Inferior parietal cortex (tissue), 1 donor: ENCODE measurements at regions not wholly inside any gene's neighbourhood (a gene's known extent, or its start where the extent isn't known, plus 50 kb on each side); places are given as distances from the start of the nearest gene placed in this dataset.

Source experiments
- DNase-seq: peaks from one replicate; pipeline ENCODE4 v3.0.0-alpha.2; 2016; ENCODE audit errors: extremely low spot score

DNA sequence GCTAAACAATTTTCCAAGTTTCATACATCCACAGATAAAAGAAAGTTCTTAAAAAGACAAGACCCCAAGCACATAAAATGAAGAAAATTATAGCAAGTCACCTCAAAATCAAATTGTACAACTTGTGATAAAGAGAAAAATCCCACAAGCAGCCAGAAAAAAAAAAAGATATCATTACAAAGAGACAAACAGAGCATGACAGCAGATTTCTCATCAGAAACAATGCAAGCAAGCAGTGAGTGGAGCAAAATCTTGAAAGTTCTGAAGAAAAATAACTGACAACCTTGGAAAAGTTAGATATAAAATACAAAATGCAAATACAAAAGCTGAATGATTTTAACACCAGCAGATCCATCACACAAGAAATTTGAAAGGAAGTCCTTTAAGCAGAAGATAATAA, 194.5 kb upstream of the SOX5 start:
- no peak for DNase-seq

DNA sequence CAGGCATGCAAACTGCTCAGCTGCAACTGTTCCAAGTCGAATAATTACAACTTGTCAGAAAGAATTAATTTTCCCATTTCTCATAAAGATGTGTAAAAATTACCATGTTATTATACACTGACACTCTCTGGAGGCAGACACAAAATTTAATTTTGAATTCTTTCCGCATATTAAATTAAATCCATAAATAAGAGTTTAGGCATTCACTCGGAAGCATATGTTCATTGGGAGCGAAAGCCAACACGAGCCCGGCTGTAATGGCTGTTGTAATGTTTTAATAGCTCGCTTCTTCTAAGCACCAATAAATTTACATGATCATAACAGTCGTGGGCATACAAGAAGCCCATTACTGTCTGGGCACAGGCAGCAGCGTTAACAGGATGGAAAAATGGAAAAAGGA, 189.6 kb upstream of the SOX5 start:
- no peak for DNase-seq

DNA sequence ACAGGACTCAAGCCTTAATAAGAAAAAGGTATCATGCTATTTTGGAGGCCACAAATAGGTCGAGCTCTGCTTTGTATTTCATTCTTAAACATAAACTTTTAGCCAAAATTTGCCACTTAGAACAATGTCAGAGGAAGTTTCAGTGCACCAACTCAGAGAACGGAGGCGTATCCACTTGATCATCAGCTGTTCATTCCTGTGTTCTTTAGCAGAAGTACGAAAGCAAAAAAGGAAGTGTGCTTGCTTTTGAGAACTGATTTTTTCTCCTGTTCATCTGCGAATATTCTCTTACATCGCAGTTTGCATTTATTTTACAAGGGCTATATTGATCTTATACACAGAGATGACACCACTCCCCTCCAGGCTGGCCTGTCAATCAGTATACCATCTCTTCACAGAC, 188.6 kb upstream of the SOX5 start:
- no peak for DNase-seq

DNA sequence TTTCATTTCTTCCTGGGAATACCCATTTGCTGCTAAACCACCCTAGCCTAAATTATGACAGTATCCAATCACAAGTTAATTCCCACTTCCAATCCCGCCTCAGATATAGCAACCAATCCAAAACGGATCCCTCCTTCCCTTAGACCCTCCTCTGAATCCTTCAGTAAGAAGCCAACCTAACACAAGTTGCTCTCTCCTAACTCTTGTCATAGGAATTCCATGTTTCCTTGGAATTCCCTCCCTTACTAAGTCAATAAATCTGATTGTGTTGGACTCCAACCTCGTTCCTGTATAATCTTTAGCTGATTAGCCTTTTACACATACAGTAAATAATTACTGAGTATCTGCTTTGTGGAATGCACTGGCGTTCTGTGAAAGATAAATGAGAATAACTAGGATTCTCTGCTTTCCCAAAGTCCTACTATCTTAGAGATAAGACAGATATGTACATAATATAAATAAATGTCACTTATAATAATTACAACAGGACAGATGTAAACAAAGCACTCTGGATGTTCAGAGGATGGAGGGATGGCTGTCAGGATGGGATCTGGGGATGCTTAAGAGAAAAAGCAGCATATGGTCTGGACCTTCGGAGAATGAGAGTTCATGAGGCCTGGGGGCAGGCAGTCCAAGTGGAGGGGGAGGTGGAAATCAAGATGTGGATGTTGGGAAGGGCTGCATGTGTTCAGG, 185.8 kb upstream of the SOX5 start:
- no peak for DNase-seq

DNA sequence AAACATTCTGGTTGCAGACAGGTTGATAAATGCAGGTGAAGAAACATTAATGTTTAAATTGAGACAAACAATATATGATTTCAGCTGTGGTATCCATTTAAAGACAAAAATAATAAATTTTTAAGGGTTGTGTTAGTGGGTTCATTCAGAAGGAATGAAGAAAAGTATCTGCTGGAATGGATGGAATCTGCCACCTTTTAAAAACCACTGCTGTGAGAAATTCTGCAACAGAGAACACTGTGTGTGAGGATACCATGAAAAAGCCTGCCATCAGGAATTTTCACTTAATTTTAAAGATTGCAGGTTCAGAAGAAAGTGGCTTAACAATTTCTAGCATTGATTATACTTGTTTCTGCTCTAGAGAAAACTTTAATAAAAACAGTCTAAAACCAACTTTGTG, 184.6 kb upstream of the SOX5 start:
- no peak for DNase-seq

DNA sequence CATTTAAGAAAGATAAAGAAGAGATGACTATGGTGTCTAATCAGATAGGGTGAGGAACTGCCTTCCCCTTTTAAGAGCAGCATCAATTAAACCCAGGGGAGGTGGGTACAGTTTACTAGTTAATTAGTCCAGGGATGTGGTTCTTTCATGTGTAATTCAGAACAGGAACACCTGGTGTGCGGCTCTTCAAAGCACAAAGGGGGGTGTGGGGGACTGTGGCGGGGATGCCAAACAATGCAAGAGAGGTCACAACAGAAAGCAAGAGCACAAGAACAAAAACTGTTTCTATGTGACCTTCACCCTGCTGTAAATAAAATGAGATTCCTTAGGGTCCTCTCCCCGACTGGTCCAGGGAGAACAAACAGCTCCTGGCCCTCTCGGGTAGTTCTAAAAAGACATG, 183.9 kb upstream of the SOX5 start:
- no peak for DNase-seq

DNA sequence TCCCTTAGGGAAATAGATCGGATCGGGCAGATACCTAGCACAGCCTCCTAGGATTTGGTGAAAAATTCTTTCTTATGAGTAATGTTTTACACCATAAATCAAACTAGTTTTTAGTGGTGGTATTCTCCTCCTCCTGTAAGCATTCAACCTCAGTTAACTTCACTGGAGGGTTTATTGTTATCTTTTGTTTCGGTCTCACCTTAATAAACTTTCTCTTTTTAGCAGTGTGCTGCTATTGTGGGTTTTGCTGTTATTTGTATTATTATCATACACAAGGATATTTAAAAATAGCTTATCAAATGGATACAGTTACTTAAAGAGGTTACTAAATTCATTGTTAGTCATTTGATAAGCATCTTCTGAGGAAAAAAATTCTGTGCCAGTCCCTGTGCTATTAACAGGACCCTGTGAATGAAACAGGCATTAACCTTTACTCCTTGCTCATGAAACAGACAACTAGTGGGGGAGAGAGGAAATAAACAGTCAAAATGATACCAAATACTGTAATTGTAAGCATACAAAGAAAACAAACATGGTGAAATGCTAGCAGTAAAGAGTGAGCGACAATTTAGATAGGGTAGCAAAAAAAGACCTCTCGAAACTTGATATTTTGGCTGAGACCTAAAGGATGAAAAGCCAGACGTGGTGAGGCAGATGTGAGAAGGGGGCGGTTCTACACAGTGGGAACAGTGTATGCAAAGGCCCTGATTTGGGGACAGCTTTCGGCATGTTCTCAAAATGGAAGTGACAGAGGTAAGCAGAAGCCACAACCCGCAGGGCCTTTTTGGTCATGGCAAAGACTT, 178.7 kb upstream of the SOX5 start:
- DNase-seq: no peak

DNA sequence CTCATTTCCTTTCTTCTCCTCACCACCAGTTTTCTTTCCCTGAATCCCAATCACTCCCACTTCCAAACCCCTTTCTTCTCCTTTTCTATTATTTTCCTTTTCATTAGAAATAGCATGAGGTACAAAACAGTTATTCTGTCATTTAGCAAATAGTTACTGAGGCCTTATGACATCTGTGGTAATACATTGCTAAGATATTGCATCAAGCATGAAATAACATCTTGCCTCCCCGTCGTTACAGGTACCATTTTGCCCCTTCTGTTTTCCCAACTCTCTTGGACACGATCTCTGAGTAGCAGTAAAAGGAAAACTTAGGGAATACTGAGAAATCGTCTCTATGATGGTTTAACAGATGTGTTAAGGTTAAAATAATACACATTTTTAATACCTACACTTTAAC, 175.8 kb upstream of the SOX5 start:
- DNase-seq: no peak

DNA sequence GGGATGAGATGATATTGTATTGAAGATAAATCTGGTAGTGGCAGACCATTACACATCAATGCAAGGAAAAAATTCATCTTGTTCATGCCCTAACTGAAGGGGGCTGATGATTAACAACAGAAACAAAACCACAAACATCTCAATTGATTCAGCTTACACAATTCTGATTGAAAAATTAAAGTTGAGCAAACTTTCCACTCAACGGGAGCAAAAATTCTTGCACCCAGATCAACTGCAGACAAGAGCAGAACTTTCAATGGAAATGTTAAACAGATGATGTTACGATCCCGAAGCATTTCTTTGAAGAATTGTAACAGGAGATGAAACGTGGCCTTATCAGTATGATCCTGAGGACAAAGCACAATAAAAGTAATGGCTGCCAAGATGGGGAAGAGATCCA, 172.4 kb upstream of the SOX5 start:
- DNase-seq: no peak

DNA sequence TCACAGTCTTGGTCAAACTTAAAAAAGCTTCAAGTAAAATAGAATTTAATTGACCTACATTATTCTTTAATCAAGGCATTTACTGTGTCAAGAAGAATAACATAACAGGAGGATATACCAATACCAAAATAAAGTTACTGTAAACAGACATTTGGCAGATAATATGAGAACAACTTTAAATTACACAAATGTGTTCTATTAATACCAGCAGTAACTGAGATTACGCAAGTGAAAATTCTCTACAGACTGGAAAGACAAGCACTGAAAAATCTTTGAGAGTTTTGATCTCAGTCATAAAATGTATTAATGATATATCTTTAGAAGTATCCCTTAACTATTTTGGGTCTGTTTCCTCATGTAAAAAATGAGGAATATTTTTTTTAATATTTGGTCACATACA, 169.2 kb upstream of the SOX5 start:
- DNase-seq: no peak

DNA sequence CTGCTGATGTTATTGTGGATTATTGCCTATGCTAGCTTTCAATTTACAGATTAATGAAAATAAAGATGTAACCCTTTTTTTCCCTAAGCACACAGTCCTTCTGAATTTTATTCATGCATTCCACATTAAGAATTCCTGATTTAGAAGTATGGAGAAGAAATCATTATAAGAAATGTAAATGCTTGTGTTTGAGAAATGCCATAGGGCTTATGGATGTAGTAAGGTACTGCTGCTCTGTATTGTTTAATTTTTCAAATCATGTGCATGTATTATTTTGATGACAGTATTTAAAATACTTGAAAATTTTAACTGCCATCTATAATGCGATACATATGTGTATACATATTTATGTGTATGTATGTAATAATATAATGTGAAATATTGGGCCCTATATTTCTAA, 167.1 kb upstream of the SOX5 start:
- DNase-seq: no peak

DNA sequence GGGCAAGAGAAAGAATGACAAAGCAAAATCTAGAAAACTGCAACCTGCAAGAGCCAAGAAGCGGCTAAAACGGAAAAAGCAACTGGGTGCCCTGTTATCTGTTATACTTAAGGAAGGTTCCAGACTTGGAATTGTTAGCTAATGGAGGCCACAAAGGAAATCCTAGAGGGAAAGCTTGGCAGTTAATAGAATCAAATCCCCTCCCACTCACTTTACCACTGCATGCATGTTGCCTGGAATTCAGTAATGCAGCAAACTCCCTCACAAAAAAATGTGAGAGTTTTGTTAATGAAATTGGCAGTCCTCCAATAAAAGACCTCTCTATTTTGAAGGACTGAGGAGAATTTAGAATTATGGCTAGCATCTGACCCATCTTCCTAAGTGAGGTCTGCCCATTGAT, 164.2 kb upstream of the SOX5 start:
- DNase-seq: no peak

DNA sequence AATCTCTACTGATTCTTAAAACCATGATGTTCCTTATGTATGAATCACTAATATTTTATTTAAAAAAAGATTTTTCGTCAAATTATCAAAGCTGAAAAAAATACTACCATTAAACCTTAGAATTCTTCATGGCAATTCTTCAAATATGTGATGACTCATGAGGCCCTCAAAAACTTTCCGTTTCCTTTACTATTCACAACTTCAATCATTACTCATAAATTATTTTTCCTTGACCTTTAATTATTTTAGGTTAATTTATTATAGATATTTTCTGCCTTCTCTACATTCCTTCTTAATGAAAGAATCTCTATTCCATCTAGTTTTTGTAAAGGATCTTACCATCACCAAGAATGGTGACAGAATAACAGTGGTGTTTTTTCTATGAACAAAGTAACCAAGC, 162.1 kb upstream of the SOX5 start:
- DNase-seq: no peak

DNA sequence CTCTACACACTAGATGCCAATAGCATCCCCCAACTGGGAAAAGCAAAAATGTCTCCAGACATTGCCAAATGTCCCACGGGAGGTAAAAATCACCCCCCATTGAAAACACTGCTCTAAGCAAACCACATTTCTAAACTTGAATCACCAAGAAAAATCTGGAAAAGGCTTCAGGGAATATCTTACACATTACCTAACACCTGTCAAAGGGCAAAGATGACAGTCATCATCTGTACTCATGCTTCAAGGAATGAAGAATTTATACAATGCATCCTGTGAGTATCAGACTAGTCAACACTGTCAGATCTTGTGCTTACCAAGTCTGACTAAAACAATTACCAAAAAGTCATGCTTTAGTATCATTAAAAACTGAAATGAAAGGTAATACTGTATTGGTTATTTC, 161.6 kb upstream of the SOX5 start:
- no peak for DNase-seq

DNA sequence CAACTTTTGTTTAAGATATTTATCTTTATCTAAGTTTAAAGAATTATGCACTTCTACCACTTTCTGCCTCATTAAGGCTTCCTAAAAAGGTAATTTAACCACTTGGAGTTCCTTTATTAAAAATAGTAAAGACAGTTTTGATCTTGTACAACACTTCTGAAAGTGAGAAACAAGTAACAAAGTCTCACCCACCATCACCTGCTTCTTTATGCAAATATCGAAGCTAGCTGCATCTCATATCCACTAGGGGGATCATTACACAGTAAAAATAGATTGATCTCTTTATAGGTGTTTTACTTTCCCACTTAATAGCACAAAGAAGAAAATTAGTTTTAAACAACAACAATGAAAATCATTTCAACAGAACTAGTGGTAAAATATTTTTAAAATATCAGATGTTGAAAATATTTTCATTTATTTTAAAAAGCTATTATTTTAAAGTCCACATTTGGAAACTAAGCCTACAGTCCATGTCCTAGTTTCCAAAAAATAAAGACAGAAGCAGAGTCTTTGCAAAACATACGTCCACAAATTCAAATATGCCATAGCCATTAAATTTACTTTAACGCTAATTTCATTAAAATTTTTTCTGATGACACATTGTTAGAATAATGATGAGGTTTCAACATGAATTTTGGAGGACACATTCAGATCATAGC, 160.0 kb upstream of the SOX5 start:
- peak; percentile 27 for DNase-seq

DNA sequence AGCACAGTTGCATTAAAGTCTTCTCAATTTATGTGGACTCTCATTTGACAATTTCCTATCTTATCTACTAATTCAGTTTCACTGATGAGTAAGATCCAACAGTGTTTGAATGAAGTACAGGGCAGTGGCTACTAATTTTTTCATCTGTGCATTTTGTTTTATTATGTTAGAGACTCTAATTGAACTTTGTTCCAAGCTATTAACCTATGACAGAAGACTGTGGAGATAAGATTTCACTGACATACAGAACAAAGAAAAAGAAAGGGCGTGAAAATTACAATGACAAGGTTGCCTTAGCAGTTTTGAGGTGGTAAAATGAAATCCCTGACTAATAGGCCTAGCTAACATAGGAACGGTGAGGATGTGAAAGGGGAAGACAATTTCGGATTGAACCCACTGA, 153.2 kb upstream of the SOX5 start:
- no peak for DNase-seq

DNA sequence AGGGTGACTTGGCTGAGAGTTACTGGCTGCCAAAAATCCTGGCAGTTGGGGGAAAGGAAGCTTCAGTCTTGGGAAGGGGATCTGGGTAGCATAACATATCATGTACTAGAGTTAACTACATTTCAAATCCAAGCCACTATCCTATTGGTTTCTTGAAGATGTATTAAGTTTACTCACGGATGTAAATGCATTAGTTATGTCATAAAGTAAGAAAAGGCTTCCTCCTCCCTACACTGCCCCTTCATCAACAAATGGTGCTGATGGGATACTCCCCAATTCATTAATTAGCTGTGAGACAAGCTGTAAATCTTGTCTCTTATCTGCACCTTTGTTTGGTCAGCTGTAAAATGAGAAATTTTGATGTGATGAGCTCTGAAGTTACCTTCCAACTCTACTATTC, 150.1 kb upstream of the SOX5 start:
- DNase-seq: no peak

DNA sequence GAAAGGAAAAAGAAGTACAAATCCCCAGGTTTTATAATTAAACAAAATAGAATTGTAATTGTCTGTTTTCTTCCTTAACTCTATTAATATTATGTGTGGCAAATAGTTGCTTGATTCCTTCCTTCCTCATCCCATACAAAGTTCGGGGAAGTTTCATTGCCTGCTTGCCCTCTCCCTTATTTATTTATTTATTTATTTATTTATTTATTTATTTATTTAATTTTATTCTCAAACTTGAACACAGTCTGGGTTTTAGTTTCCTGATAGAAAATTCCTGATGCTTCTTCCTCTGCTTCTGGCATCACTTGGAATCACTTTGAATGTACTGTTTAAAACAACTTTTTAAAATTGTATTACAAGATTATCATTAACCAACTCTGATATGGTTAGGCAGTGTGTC, 145.8 kb upstream of the SOX5 start:
- no peak for DNase-seq

DNA sequence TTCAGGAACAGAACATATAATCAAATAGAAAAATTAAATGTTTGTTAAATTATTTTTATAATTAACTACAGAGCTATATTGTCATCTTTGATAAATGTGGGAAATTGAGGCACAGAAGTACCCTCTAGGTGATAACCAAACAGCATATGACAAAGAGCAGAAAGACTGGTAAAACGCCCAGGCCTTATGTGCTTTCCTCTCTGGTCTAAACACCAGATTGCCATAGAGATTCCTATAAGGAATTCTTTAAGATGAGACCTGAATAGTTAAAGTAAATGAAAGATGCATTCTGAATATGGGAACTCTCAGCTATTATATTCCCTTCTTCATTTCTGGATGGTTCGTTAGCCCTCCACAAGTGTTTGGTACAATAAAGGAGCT, 140.0 kb upstream of the SOX5 start:
- DNase-seq: no peak

DNA sequence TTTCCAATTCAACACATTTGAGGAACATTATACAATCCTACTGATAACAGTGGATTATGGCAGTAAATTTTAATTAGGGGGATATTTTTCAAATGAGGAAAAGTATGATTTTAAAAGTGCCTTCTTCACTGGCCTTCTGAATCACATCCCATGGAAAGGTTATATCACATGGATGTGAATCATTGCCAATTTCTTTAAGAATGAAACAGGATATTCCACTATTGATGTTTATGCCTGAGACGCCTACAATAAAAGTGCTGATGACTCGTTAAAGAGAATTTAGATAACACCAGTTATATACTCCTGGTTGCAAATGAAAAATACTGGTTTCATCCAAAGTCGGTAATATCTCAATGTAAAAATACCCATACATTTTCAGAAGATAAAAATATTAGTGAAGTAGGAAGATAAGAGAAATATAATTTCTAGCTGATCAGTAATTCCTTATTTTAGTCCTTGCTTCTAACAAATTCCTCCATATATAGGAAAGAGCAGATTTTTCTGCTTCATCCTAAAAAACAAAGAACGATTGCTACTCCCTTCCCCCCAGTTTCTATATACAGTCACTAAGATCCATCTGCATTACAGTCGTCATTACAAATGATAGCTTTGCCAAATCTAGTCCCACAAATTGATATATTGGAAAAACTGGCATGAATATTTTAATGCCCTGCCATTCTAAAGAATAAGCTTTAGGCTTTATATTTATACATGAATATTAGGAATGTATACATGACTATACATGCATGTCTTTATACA, 139.5 kb upstream of the SOX5 start:
- DNase-seq: no peak

DNA sequence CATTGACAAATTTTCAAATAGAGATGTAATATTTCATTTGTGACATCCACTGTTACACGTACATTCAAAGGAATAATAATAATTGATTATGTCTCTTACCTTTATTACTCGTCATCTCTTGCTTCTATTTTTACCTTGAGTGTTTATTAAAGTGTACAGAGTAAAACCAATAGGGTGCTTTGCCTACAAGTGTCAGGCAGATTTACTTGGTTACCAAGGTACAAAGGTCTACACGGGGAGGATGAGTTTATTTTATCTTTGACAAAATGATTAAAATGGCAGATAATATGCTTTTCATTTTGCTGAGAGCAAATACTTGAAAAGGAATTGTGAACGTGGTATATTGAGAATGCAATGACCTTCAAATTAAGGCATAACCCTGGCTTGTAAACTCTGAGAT, 137.8 kb upstream of the SOX5 start:
- no peak for DNase-seq

DNA sequence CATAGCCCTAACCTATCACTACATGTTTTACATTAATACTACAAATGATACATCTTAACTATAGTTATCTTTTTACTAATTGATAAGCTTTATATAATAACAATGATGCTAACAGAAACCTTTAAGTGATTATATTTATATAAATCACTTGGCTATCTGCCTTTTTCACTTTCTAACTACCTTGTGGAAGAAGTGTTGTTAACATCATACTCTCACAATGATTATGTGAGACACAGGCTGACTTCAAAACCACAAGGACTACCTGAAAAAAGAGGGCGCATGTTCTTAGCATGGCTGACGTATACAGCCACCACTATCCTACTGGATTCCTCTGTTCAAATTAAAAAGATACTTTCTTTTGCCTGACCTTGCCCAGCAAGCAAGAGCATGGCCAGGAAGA, 135.3 kb upstream of the SOX5 start:
- no peak for DNase-seq

DNA sequence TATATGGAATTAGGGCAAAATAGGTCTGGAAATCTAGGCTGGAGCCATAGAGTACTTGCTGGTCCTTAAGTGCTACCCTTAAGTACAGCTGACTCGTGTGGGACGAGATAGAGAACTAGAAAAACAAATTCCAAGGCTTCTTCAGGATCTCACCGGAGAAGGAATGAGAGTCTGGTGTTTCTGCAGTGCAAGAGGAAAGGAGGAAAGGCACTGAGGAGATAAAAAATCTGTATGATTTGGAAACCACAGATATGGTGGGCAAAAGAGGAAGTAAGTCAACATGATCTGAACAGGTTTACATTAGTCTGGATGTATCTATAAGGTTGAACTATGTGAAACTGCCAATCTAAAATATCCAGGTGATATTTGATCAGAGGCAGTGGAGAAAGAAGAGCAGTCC, 134.4 kb upstream of the SOX5 start:
- DNase-seq: no peak
